Ovary (tissue), 7 donors: ENCODE measurements at regions not wholly inside any gene's neighbourhood (a gene's known extent, or its start where the extent isn't known, plus 50 kb on each side); places are given as distances from the start of the nearest gene placed in this dataset.

Experiments used
- DNase-seq, 5 donors: peaks; one replicate each; pipeline ENCODE4 v3.0.0-alpha.2; 2019 to 2020
- H3K27ac ChIP-seq, 2 donors: fragments of 200-600 bp; one replicate each; pipeline versions ENCODE4 v1.5.1 to v1.8.0; 2019 to 2022
- H3K27me3 ChIP-seq: fragments of 200-600 bp; one replicate; pipeline ENCODE4 v1.8.0; 2022
- H3K36me3 ChIP-seq: fragments of 200-600 bp; sonication (generic); one replicate; pipeline ENCODE4 v1.5.1; 2019
- H3K4me1 ChIP-seq: one replicate; pipeline ENCODE4 v1.8.1; 2013; ENCODE audit warnings: mild to moderate bottlenecking, moderate library complexity; ENCODE audit not compliant: insufficient read depth
- H3K4me3 ChIP-seq: fragments of 200-600 bp; sonication (generic); one replicate; pipeline ENCODE4 v1.5.1; 2017
- H3K9me3 ChIP-seq, 2 donors: fragments of 200-600 bp in 1 of 2; sonication (generic) in 1 of 2; one replicate each; pipeline versions ENCODE4 v1.5.1 to v1.8.1; 2013 to 2019; ENCODE audit warnings: mild to moderate bottlenecking in 1 of 2, moderate library complexity in 1 of 2
- EP300 ChIP-seq: sonication (generic); formaldehyde crosslinking; IDR thresholded peaks from one replicate; pipeline ENCODE4 v1.6.1; 2017; ENCODE audit warnings: antibody characterized with exemption
- POLR2A ChIP-seq: fragments of 450-650 bp; IDR thresholded peaks from one replicate; pipeline ENCODE4 v1.6.1; 2017; ENCODE audit warnings: antibody characterized with exemption, mild to moderate bottlenecking, moderate library complexity
- WGBS, 3 donors: extraction: QIAGEN DNeasy Blood & Tissue Kit in 1 of 3; methylation state at CpG; one replicate each; pipeline versions ENCODE4 v1.1.5 to v1.1.7; 2013 to 2017; 5-methylcytosine and 5-hydroxymethylcytosine counted together
- intact Hi-C, 4 donors: fragments of 100-400 bp; cut with DNase I; formaldehyde crosslinking; loops; one replicate each; pipeline versions ENCODE4 v1.11.0 to v1.15.1; 2022 to 2023
- TF ChIP-seq, protein P1 (sequence below), 3 donors: fragments of 450-650 bp in 2 of 3; fragments of 200-600 bp in 1 of 3; IDR thresholded peaks; one replicate each; pipeline versions ENCODE4 v1.5.1 to v1.8.0; 2016 to 2022; ENCODE audit warnings: antibody characterized with exemption in 3 of 3, mild to moderate bottlenecking in 1 of 3
- donor health status: DM: no; HTN: no; CAD: no; lungs with moderate emphysema.
- donor health status: DM: no; HTN: no; CAD: no.
- donor health status: Bipolar disorder and iron deficiency.
- donor health status: DM: no; HTN: no; CAD: no.
- donor health status: DM: yes; HTN: yes; CAD: no.

DNA sequence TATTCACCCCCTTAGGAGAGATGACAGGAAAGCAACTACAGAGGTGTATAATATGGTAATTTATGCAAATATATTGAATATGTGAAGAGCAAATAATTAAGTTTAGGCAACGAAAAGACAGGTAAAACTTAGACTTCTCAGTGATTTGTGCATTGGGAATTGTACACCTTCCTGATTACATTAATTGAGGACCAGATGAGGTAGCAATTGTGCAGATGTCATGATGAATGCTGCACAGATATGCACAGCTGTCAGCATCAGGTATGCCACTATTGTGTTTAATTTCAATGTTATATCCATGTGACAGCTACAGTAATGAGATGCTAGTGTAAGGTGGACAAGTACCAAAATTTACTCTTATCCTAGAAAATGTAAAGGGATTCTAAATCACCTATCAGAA, 267.2 kb upstream of the FSIP2 start:
- no peak for DNase-seq
- H3K27ac ChIP-seq = no peak overlapping the region
- H3K4me3 ChIP-seq = no peak overlapping the region
- H3K9me3 ChIP-seq = no peaks in the 10 kb centered on the region
- WGBS, 3 donors = 81 to 90% (median 89%) methylated on average over 1 of the region's 1 CpG
- intact Hi-C loops = no loop called here
- TF ChIP-seq, protein P1, sequence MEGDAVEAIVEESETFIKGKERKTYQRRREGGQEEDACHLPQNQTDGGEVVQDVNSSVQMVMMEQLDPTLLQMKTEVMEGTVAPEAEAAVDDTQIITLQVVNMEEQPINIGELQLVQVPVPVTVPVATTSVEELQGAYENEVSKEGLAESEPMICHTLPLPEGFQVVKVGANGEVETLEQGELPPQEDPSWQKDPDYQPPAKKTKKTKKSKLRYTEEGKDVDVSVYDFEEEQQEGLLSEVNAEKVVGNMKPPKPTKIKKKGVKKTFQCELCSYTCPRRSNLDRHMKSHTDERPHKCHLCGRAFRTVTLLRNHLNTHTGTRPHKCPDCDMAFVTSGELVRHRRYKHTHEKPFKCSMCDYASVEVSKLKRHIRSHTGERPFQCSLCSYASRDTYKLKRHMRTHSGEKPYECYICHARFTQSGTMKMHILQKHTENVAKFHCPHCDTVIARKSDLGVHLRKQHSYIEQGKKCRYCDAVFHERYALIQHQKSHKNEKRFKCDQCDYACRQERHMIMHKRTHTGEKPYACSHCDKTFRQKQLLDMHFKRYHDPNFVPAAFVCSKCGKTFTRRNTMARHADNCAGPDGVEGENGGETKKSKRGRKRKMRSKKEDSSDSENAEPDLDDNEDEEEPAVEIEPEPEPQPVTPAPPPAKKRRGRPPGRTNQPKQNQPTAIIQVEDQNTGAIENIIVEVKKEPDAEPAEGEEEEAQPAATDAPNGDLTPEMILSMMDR (IDR thresholded peaks at IDR 0.05) = no peak
- TF ChIP-seq POLR2A = no peak
- no peaks in the 10 kb centered on the region for H3K36me3 ChIP-seq
- H3K4me1 ChIP-seq = no peaks in the 10 kb centered on the region
- no peaks in the 10 kb centered on the region for H3K27me3 ChIP-seq

DNA sequence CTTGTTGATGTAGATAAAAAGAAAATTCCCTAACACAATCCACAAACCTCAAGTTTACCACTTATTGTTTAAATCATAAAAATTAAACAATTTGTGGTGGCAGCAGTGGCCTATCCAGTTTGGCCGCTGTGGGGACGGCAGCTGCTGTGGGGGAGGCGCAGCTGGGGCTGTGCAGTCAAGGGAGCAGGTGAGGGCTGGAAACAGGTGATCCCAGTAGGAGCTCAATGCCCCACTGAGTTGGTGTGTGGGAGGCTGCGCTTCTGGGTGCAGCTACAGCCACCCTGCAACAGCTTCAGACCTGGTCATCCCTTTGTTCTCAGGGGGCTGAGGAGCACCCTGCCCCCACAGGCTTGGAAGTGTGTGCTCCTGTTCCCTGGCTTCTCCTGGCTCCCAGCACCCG, 266.0 kb upstream of the FSIP2 start:
- no peaks in the 10 kb centered on the region for H3K27me3 ChIP-seq
- TF ChIP-seq, protein P1 (IDR thresholded peaks at IDR 0.05) = no peak
- TF ChIP-seq EP300 (no peak), POLR2A (no peak)
- no peaks in the 10 kb centered on the region for H3K4me1 ChIP-seq
- H3K9me3 ChIP-seq = no peaks in the 10 kb centered on the region
- intact Hi-C loops = no loop called here
- no peak overlapping the region for H3K27ac ChIP-seq
- no peak overlapping the region for H3K4me3 ChIP-seq
- DNase-seq = no peak
- 78 to 91% (median 83%) methylated on average over 5 of the region's 5 CpGs for WGBS, 3 donors
- H3K36me3 ChIP-seq = no peaks in the 10 kb centered on the region

DNA sequence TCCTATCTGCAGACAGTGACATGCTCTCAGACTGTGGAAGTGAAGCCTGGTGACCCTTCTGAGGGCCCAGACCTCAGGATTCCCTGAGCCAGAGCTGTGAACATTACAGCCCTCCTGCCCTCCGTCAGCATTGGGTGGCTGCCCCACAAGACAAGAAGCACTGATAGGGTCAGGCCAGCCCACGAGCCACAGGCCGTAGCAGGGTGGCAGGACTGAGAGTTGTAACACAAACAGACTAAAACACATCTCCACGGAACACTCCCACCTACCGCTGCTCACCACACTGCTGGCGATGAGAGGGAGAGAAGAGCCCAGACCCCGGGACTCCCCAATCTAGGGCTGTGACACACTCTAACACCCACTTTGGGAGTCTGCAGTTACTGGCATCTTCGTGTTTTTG, 264.8 kb upstream of the FSIP2 start:
- WGBS, 3 donors = 89 to 94% (median 93%) methylated on average over 8 of the region's 8 CpGs
- DNase-seq = no peak
- no peaks in the 10 kb centered on the region for H3K36me3 ChIP-seq
- intact Hi-C loops = no loop called here
- no peak overlapping the region for H3K4me3 ChIP-seq
- TF ChIP-seq POLR2A (no peak), EP300 (no peak)
- TF ChIP-seq, protein P1 (IDR thresholded peaks at IDR 0.05) = no peak
- H3K27me3 ChIP-seq = no peaks in the 10 kb centered on the region
- no peaks in the 10 kb centered on the region for H3K9me3 ChIP-seq
- H3K4me1 ChIP-seq = no peaks in the 10 kb centered on the region
- H3K27ac ChIP-seq = no peak overlapping the region

DNA sequence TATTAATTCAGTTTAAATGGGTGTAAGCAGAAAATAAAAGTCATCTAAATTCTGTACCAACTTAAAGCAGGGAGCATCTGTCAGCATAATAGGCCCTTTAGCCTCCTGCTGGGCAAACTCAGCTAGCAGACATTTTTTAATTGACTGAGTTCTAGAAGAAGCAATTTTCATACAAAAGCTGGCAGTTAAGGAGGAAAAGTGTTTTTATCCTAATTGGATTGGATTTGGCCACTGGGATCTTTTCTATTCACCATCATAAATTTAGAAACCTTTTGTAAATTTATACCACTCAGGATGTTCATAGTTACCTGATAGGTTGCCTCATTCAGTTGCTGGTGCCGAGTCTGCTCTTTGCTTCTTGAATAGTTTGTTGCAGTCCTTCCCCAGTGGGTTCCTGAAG, 262.7 kb upstream of the FSIP2 start:
- Histone ChIP-seq H3K27ac (no peak overlapping the region), H3K27me3 (no peaks in the 10 kb centered on the region), H3K4me1 (no peaks in the 10 kb centered on the region), H3K4me3 (no peak overlapping the region), H3K9me3 (no peaks in the 10 kb centered on the region), H3K36me3 (no peaks in the 10 kb centered on the region)
- DNase-seq = no peak
- 71 to 77% (median 72%) methylated on average over 1 of the region's 1 CpG for WGBS, 3 donors
- intact Hi-C loops = no loop called here
- no peak for TF ChIP-seq EP300
- TF ChIP-seq POLR2A = no peak
- TF ChIP-seq, protein P1 (IDR thresholded peaks at IDR 0.05) = no peak

DNA sequence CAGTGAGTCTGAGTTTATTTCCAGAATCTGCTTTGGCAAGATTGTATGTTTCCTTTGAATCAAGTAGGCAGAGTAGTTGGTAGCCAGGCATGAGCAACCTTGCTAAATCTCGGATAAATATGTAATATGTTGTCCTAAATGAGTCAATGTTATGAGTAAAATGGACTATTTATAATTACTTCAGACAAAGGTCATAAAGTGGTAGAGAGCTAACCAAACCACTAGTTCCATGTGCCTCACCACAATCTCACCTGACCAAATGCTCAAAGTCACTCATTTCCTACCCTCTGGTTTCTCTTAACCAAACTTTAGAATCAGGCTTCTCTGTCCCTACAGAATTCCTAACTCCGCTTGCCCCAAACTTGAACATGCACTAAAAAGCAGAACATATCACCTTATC, 261.2 kb upstream of the FSIP2 start:
- no peak overlapping the region for H3K4me3 ChIP-seq
- intact Hi-C loops = no loop called here
- no peak overlapping the region for H3K27ac ChIP-seq
- TF ChIP-seq, protein P1 (IDR thresholded peaks at IDR 0.05) = no peak
- TF ChIP-seq EP300 (no peak), POLR2A (no peak)
- H3K36me3 ChIP-seq = no peaks in the 10 kb centered on the region
- H3K4me1 ChIP-seq = no peaks in the 10 kb centered on the region
- no peak for DNase-seq
- WGBS, 3 donors = 75 to 82% (median 76%) methylated on average over 2 of the region's 2 CpGs
- H3K9me3 ChIP-seq = no peaks in the 10 kb centered on the region
- H3K27me3 ChIP-seq = no peaks in the 10 kb centered on the region
